ELR (cell line): ENCODE measurements at regions not wholly inside any gene's neighbourhood (a gene's known extent, or its start where the extent isn't known, plus 50 kb on each side); places are given as distances from the start of the nearest gene placed in this dataset.

Source experiments
- DNase-seq: peaks from one replicate; pipeline ENCODE4 v3.0.0-alpha.2; 2015; ENCODE audit warnings: low read depth

- no peak for DNase-seq
These were observed 289.1 kb upstream of the ITGA1 start for GRCh38 chr5:52498607-52499006.

GRCh38 chr5:52502460-52502999 lies 285.2 kb upstream of the ITGA1 start:
- no peak for DNase-seq

- DNase-seq, result no peak
These were observed 283.0 kb upstream of the ITGA1 start for GRCh38 chr5:52504584-52505240.

- no peak for DNase-seq
These were observed 270.0 kb upstream of the ITGA1 start for GRCh38 chr5:52517667-52518066.

GRCh38 chr5:52520171-52520570 lies 267.5 kb upstream of the ITGA1 start:
- no peak for DNase-seq

- no peak for DNase-seq
These were observed 266.5 kb upstream of the ITGA1 start for GRCh38 chr5:52521236-52521635.

- no peak for DNase-seq
These were observed 264.0 kb upstream of the ITGA1 start for GRCh38 chr5:52523701-52524100.

GRCh38 chr5:52531105-52531504 lies 256.6 kb upstream of the ITGA1 start:
- DNase-seq, result no peak

- no peak for DNase-seq
These were observed 244.1 kb upstream of the ITGA1 start for GRCh38 chr5:52543594-52543993.

GRCh38 chr5:52544738-52545137 lies 243.0 kb upstream of the ITGA1 start:
- DNase-seq, result no peak

- no peak for DNase-seq
These were observed 233.4 kb upstream of the ITGA1 start for GRCh38 chr5:52554293-52554692.

- DNase-seq, result peak; percentile 45
These were observed 227.3 kb upstream of the ITGA1 start for GRCh38 chr5:52560366-52560765.

GRCh38 chr5:52562473-52562872 lies 225.2 kb upstream of the ITGA1 start:
- no peak for DNase-seq

GRCh38 chr5:52564587-52564986 lies 223.1 kb upstream of the ITGA1 start:
- DNase-seq, result no peak

GRCh38 chr5:52577546-52577945 lies 210.2 kb upstream of the ITGA1 start:
- DNase-seq, result no peak

GRCh38 chr5:52579391-52579790 lies 208.3 kb upstream of the ITGA1 start:
- no peak for DNase-seq

- peak; percentile 57 for DNase-seq
These were observed 206.8 kb upstream of the ITGA1 start for GRCh38 chr5:52580921-52581320.

GRCh38 chr5:52582313-52582712 lies 205.4 kb upstream of the ITGA1 start:
- peak; percentile 13 for DNase-seq

GRCh38 chr5:52587131-52587530 lies 200.6 kb upstream of the ITGA1 start:
- no peak for DNase-seq

GRCh38 chr5:52597625-52598024 lies 190.1 kb upstream of the ITGA1 start:
- no peak for DNase-seq

GRCh38 chr5:52598968-52599367 lies 188.7 kb upstream of the ITGA1 start:
- no peak for DNase-seq

GRCh38 chr5:52603778-52604554 lies 183.8 kb upstream of the ITGA1 start:
- DNase-seq, result no peak
